GM18498 (cell line): ENCODE measurements at regions not wholly inside any gene's neighbourhood (a gene's known extent, or its start where the extent isn't known, plus 50 kb on each side); places are given as distances from the start of the nearest gene placed in this dataset.
"Not testable (repeated sequence)": the region's sequence is repeated elsewhere in the genome, so short reads cannot be mapped to it uniquely, and the experiment has no call there.

Experiments
- ATAC-seq: cut with Tn5 transposase; IDR thresholded peaks from one replicate; pipeline ENCODE4 v1.9.1; 2021; ENCODE audit warnings: mild to moderate bottlenecking, moderate library complexity; ENCODE audit not compliant: unreplicated experiment

GRCh38 chr4:64857198-64857597, 447.9 kb upstream of the TECRL start:
- ATAC-seq = no peak

GRCh38 chr4:64846417-64846816, 437.2 kb upstream of the TECRL start:
- ATAC-seq = no peak

GRCh38 chr4:64829749-64830148, 420.5 kb upstream of the TECRL start:
- ATAC-seq = no peak

- no peak for ATAC-seq
Measured at GRCh38 chr4:64824591-64824990, 415.3 kb upstream of the TECRL start.

- ATAC-seq = no peak
Measured at GRCh38 chr4:64822405-64822804, 413.2 kb upstream of the TECRL start.

GRCh38 chr4:64821219-64821976, 412.1 kb upstream of the TECRL start:
- no peak for ATAC-seq

GRCh38 chr4:64814616-64815015, 405.4 kb upstream of the TECRL start:
- ATAC-seq = no peak

- ATAC-seq = no peak
Measured at GRCh38 chr4:64807821-64808220, 398.6 kb upstream of the TECRL start.

GRCh38 chr4:64799751-64800150, 390.5 kb upstream of the TECRL start:
- no peak for ATAC-seq

- not testable (repeated sequence) for ATAC-seq
Measured at GRCh38 chr4:64798828-64799227, 389.6 kb upstream of the TECRL start.

- no peak for ATAC-seq
Measured at GRCh38 chr4:64796581-64796980, 387.3 kb upstream of the TECRL start.

- ATAC-seq = no peak
Measured at GRCh38 chr4:64784125-64784524, 374.9 kb upstream of the TECRL start.

- no peak for ATAC-seq
Measured at GRCh38 chr4:64781737-64782326, 372.6 kb upstream of the TECRL start.

GRCh38 chr4:64780664-64781063, 371.4 kb upstream of the TECRL start:
- no peak for ATAC-seq

GRCh38 chr4:64777286-64777685, 368.0 kb upstream of the TECRL start:
- no peak for ATAC-seq

- no peak for ATAC-seq
Measured at GRCh38 chr4:64776820-64777219, 367.6 kb upstream of the TECRL start.

GRCh38 chr4:64774626-64775025, 365.4 kb upstream of the TECRL start:
- ATAC-seq = no peak

GRCh38 chr4:64771149-64771548, 361.9 kb upstream of the TECRL start:
- no peak for ATAC-seq

GRCh38 chr4:64767547-64767946, 358.3 kb upstream of the TECRL start:
- ATAC-seq = no peak

- no peak for ATAC-seq
Measured at GRCh38 chr4:64766565-64766964, 357.3 kb upstream of the TECRL start.

- ATAC-seq = no peak
Measured at GRCh38 chr4:64756016-64756415, 346.8 kb upstream of the TECRL start.

GRCh38 chr4:64747919-64748715, 338.9 kb upstream of the TECRL start:
- ATAC-seq = no peak
